ENCODE measurements at regions not wholly inside any gene's neighbourhood (a gene's known extent, or its start where the extent isn't known, plus 50 kb on each side); places are given as distances from the start of the nearest gene placed in this dataset.

DNA sequence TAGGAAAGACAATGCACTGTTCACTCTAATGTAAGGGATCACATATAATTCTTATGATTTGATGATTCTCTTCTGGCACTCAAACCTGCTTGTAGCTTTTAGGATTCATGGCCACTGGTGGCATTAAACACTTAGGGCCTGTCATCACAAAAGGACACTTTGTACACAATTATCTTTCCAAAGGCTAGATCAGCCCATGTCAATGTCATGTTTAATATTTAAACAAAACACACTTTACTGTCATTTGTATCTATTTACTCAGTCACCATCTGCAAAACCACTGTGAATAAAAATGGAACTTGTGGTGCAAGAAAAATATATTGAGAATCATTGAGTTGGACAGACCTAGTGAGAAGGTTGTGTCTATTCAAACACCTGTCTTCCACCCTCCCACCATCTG lies 83.6 kb upstream of the TTC29 start:
- H3K4me2 ChIP-seq (ENCODE audit: low read depth, low read length, poor library complexity, severe bottlenecking) = no peak overlapping the region
- H3K4me3 ChIP-seq (ENCODE audit: low read length, poor library complexity, severe bottlenecking) = no peak overlapping the region
- no peaks in the 10 kb centered on the region for H3K27me3 ChIP-seq (ENCODE audit: insufficient read depth, low read length, poor library complexity, severe bottlenecking)
- no peaks in the 10 kb centered on the region for H3K79me2 ChIP-seq (ENCODE audit: insufficient read depth, low read length)
- no peak overlapping the region for H3K9ac ChIP-seq (ENCODE audit: low read depth, low read length, poor library complexity, severe bottlenecking)
- no peaks in the 10 kb centered on the region for H3F3A ChIP-seq (ENCODE audit: low read depth)
- H2AFZ ChIP-seq (ENCODE audit: low read length) = no peak overlapping the region
- H3K9me2 ChIP-seq (replicated peaks; ENCODE audit: low read depth, low read length) = no peaks in the 10 kb centered on the region
- no peaks in the 10 kb centered on the region for H3K9me3 ChIP-seq (ENCODE audit: insufficient read depth, low read depth, low read length)
- no peak for TF ChIP-seq EZH2phosphoT487 (IDR thresholded peaks at IDR 0.05; ENCODE audit: borderline replicate concordance)
- TF ChIP-seq, protein P1, sequence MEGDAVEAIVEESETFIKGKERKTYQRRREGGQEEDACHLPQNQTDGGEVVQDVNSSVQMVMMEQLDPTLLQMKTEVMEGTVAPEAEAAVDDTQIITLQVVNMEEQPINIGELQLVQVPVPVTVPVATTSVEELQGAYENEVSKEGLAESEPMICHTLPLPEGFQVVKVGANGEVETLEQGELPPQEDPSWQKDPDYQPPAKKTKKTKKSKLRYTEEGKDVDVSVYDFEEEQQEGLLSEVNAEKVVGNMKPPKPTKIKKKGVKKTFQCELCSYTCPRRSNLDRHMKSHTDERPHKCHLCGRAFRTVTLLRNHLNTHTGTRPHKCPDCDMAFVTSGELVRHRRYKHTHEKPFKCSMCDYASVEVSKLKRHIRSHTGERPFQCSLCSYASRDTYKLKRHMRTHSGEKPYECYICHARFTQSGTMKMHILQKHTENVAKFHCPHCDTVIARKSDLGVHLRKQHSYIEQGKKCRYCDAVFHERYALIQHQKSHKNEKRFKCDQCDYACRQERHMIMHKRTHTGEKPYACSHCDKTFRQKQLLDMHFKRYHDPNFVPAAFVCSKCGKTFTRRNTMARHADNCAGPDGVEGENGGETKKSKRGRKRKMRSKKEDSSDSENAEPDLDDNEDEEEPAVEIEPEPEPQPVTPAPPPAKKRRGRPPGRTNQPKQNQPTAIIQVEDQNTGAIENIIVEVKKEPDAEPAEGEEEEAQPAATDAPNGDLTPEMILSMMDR (conservative IDR thresholded peaks at IDR 0.05; ENCODE audit: low read length) = no peak
- no peaks in the 10 kb centered on the region for H4K20me1 ChIP-seq (ENCODE audit: insufficient read depth, low read length, poor library complexity, severe bottlenecking)
- no peaks in the 10 kb centered on the region for H3K36me3 ChIP-seq (ENCODE audit: insufficient read depth, low read length)
- no peaks in the 10 kb centered on the region for H3K4me1 ChIP-seq (ENCODE audit: insufficient read depth, low read length, poor library complexity, severe bottlenecking)

DNA sequence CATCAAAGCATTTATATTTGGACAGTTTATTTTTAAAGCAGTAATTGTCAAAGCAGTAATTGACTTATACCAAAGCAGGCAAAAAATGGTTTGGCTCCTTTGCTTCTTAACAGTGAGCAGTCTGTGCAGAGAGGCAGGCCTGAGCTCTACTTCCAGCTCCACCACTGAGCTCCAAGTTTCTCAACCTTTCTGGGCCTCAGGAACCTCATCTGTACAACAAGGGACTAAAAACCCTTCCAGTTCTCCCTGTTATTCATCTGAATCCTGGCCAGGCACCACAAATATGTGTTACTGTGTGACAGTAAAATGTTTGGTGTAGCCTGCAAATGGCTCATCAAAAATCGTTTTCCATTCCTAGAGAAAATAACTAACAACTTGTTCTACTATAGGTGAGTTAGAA lies 88.7 kb upstream of the TTC29 start:
- no peak overlapping the region for H3K4me3 ChIP-seq (ENCODE audit: low read length, poor library complexity, severe bottlenecking)

DNA sequence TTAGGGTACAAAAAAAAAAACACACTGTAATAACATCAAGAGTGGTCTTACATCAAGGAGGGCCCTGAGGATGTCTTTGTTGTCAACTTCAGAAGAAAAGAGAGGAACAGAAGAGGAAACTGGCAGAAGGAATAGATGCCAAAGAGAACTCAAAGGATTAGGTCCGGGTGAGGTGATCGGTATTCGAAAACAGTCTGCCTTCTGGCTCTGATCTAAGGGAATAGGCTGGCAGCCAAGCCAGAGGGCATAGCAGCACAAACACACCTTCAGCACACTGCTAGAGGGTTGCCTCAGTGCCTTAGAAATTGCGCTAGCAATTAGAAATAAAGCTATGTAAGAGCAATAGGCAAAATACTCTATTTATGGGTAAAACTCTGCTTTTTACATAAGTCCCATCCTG lies 91.4 kb upstream of the TTC29 start:
- Histone ChIP-seq H3K27me3 (ENCODE audit: insufficient read depth, low read length, poor library complexity, severe bottlenecking) (peaks cover 32% of the 10 kb centered on the region), H3K9me2 (replicated peaks; ENCODE audit: low read depth, low read length) (no peaks in the 10 kb centered on the region), H3K4me1 (ENCODE audit: insufficient read depth, low read length, poor library complexity, severe bottlenecking) (no peaks in the 10 kb centered on the region), H2AFZ (ENCODE audit: low read length) (no peak overlapping the region), H3K79me2 (ENCODE audit: insufficient read depth, low read length) (no peaks in the 10 kb centered on the region), H3F3A (ENCODE audit: low read depth) (no peaks in the 10 kb centered on the region), H4K20me1 (ENCODE audit: insufficient read depth, low read length, poor library complexity, severe bottlenecking) (no peaks in the 10 kb centered on the region), H3K4me2 (ENCODE audit: low read depth, low read length, poor library complexity, severe bottlenecking) (no peak overlapping the region), H3K36me3 (ENCODE audit: insufficient read depth, low read length) (no peaks in the 10 kb centered on the region), H3K4me3 (ENCODE audit: low read length, poor library complexity, severe bottlenecking) (no peak overlapping the region), H3K9ac (ENCODE audit: low read depth, low read length, poor library complexity, severe bottlenecking) (no peak overlapping the region), H3K9me3 (ENCODE audit: insufficient read depth, low read depth, low read length) (no peaks in the 10 kb centered on the region)
- TF ChIP-seq, protein P1 (conservative IDR thresholded peaks at IDR 0.05; ENCODE audit: low read length) = no peak
- no peak for TF ChIP-seq EZH2phosphoT487 (IDR thresholded peaks at IDR 0.05; ENCODE audit: borderline replicate concordance)

More for the DNA sequence above, 88.7 kb upstream of the TTC29 start:
- Histone ChIP-seq H3F3A (ENCODE audit: low read depth) (no peaks in the 10 kb centered on the region), H3K36me3 (ENCODE audit: insufficient read depth, low read length) (no peaks in the 10 kb centered on the region), H3K4me1 (ENCODE audit: insufficient read depth, low read length, poor library complexity, severe bottlenecking) (no peaks in the 10 kb centered on the region), H2AFZ (ENCODE audit: low read length) (no peak overlapping the region), H3K9me2 (replicated peaks; ENCODE audit: low read depth, low read length) (no peaks in the 10 kb centered on the region), H3K9me3 (ENCODE audit: insufficient read depth, low read depth, low read length) (no peaks in the 10 kb centered on the region), H3K4me2 (ENCODE audit: low read depth, low read length, poor library complexity, severe bottlenecking) (no peak overlapping the region), H3K9ac (ENCODE audit: low read depth, low read length, poor library complexity, severe bottlenecking) (no peak overlapping the region), H3K27me3 (ENCODE audit: insufficient read depth, low read length, poor library complexity, severe bottlenecking) (peaks cover 11% of the 10 kb centered on the region), H3K79me2 (ENCODE audit: insufficient read depth, low read length) (no peaks in the 10 kb centered on the region), H4K20me1 (ENCODE audit: insufficient read depth, low read length, poor library complexity, severe bottlenecking) (no peaks in the 10 kb centered on the region)
- TF ChIP-seq, protein P1 (conservative IDR thresholded peaks at IDR 0.05; ENCODE audit: low read length) = no peak
- TF ChIP-seq EZH2phosphoT487 (IDR thresholded peaks at IDR 0.05; ENCODE audit: borderline replicate concordance) = no peak

Measured in Loucy (cell line).